Osteoblast (primary cell): ENCODE measurements at regions not wholly inside any gene's neighbourhood (a gene's known extent, or its start where the extent isn't known, plus 50 kb on each side); places are given as distances from the start of the nearest gene placed in this dataset.

ENCODE experiments used
- DNase-seq: peaks from one replicate; pipeline ENCODE4 v3.0.0; 2011; ENCODE audit warnings: low spot score, mixed read lengths; ENCODE audit not compliant: insufficient read length; ENCODE audit errors: missing footprints
- H2AFZ ChIP-seq: 2 replicates; pipeline ENCODE4 v1.6.0; 2011; ENCODE audit warnings: mild to moderate bottlenecking, low read length
- H3K27ac ChIP-seq: 2 replicates; pipeline ENCODE4 v1.5.1; 2011; ENCODE audit warnings: mild to moderate bottlenecking, low read depth, low read length, moderate library complexity
- H3K27me3 ChIP-seq: 2 replicates; pipeline ENCODE4 v1.6.0; 2012; ENCODE audit warnings: mild to moderate bottlenecking, control low read depth, inconsistent platforms, low read length, moderate library complexity; ENCODE audit not compliant: insufficient read depth
- H3K36me3 ChIP-seq: 2 replicates; pipeline ENCODE4 v1.5.1; 2011; ENCODE audit warnings: mild to moderate bottlenecking, low read length, control low read depth, moderate library complexity; ENCODE audit not compliant: insufficient read depth
- H3K4me1 ChIP-seq: 2 replicates; pipeline ENCODE4 v1.5.1; 2011; ENCODE audit warnings: mild to moderate bottlenecking, low read length, control low read depth, moderate library complexity; ENCODE audit not compliant: insufficient read depth
- H3K4me2 ChIP-seq: 2 replicates; pipeline ENCODE4 v1.6.0; 2011; ENCODE audit warnings: mild to moderate bottlenecking, low read length; ENCODE audit not compliant: insufficient read depth
- H3K4me3 ChIP-seq: fragments of 200-600 bp; sonication (generic); 3 replicates; pipeline ENCODE4 v1.5.1; 2012; ENCODE audit warnings: mild to moderate bottlenecking, low read length, inconsistent platforms; ENCODE audit not compliant: insufficient read depth
- H3K79me2 ChIP-seq: 2 replicates; pipeline ENCODE4 v1.6.0; 2012; ENCODE audit warnings: mild to moderate bottlenecking, low read length, control low read depth, inconsistent platforms; ENCODE audit not compliant: insufficient read depth
- H3K9me3 ChIP-seq: 2 replicates; pipeline ENCODE4 v1.5.1; 2011; ENCODE audit warnings: low read depth, low read length, control low read depth
- H4K20me1 ChIP-seq: 2 replicates; pipeline ENCODE4 v1.6.0; 2012; ENCODE audit warnings: mild to moderate bottlenecking, low read length, control low read depth; ENCODE audit not compliant: insufficient read depth
- CTCF ChIP-seq: IDR thresholded peaks from 2 replicates; pipeline ENCODE4 v1.5.1; 2011; ENCODE audit warnings: mild to moderate bottlenecking, low read depth, low read length, moderate library complexity; ENCODE audit errors: extremely low read depth

GRCh38 chr11:30733748-30734147, 147.6 kb upstream of the MPPED2 start:
- H3K79me2 ChIP-seq = no peaks in the 10 kb centered on the region
- H2AFZ ChIP-seq = no peak overlapping the region
- H3K4me3 ChIP-seq = no peak overlapping the region
- no peak overlapping the region for H3K27ac ChIP-seq
- H3K9me3 ChIP-seq = no peaks in the 10 kb centered on the region
- H4K20me1 ChIP-seq = no peaks in the 10 kb centered on the region
- no peaks in the 10 kb centered on the region for H3K36me3 ChIP-seq
- DNase-seq = no peak
- no peak overlapping the region for H3K4me2 ChIP-seq
- no peaks in the 10 kb centered on the region for H3K27me3 ChIP-seq
- H3K4me1 ChIP-seq = no peaks in the 10 kb centered on the region
- no peak for TF ChIP-seq CTCF

GRCh38 chr11:30730011-30730410, 143.9 kb upstream of the MPPED2 start:
- peaks cover 3% of the 10 kb centered on the region for H3K9me3 ChIP-seq
- DNase-seq = no peak
- no peaks in the 10 kb centered on the region for H3K27me3 ChIP-seq
- no peak overlapping the region for H3K4me2 ChIP-seq
- H3K27ac ChIP-seq = no peak overlapping the region
- H3K79me2 ChIP-seq = no peaks in the 10 kb centered on the region
- no peaks in the 10 kb centered on the region for H4K20me1 ChIP-seq
- no peaks in the 10 kb centered on the region for H3K36me3 ChIP-seq
- no peak for TF ChIP-seq CTCF
- no peaks in the 10 kb centered on the region for H3K4me1 ChIP-seq
- no peak overlapping the region for H3K4me3 ChIP-seq
- H2AFZ ChIP-seq = no peak overlapping the region

- Histone ChIP-seq H4K20me1 (no peaks in the 10 kb centered on the region), H3K9me3 (peaks cover 3% of the 10 kb centered on the region), H2AFZ (no peak overlapping the region), H3K4me1 (no peaks in the 10 kb centered on the region), H3K4me2 (no peak overlapping the region), H3K79me2 (no peaks in the 10 kb centered on the region), H3K36me3 (no peaks in the 10 kb centered on the region), H3K4me3 (no peak overlapping the region), H3K27ac (no peak overlapping the region), H3K27me3 (no peaks in the 10 kb centered on the region)
- no peak for TF ChIP-seq CTCF
- no peak for DNase-seq
Measured at GRCh38 chr11:30729187-30729713, 143.1 kb upstream of the MPPED2 start.

GRCh38 chr11:30725645-30726195, 139.6 kb upstream of the MPPED2 start:
- Histone ChIP-seq H3K4me3 (no peak overlapping the region), H2AFZ (no peak overlapping the region), H3K27ac (no peak overlapping the region), H3K27me3 (no peaks in the 10 kb centered on the region), H3K9me3 (peaks cover 3% of the 10 kb centered on the region), H3K36me3 (no peaks in the 10 kb centered on the region), H4K20me1 (no peaks in the 10 kb centered on the region), H3K79me2 (no peaks in the 10 kb centered on the region), H3K4me2 (no peak overlapping the region), H3K4me1 (no peaks in the 10 kb centered on the region)
- DNase-seq = no peak
- no peak for TF ChIP-seq CTCF
